ENCODE measurements at regions not wholly inside any gene's neighbourhood (a gene's known extent, or its start where the extent isn't known, plus 50 kb on each side); places are given as distances from the start of the nearest gene placed in this dataset.
"Not testable (repeated sequence)": the region's sequence is repeated elsewhere in the genome, so short reads cannot be mapped to it uniquely, and the experiment has no call there.

GRCh38 chr12:46537387-46537955, 164.9 kb upstream of the SLC38A2 start:
- Histone ChIP-seq H3K27me3 (no peaks in the 10 kb centered on the region), H3K9me3 (no peaks in the 10 kb centered on the region), H3K4me1 (no peaks in the 10 kb centered on the region; the same call in 1 of the 2 replicates), H3K4me3 (ENCODE audit: low read depth, low read length) (no peak overlapping the region), H3K36me3 (no peaks in the 10 kb centered on the region)
- no peak for DNase-seq
- TF ChIP-seq CTCF (IDR thresholded peaks at IDR 0.05; ENCODE audit: low read depth, low read length): no peak

- H3K27me3 ChIP-seq; H3K9me3 ChIP-seq; H3K4me1 ChIP-seq; H3K4me3 ChIP-seq (ENCODE audit: low read depth, low read length); DNase-seq; H3K36me3 ChIP-seq: not testable (repeated sequence)
These were observed 163.7 kb upstream of the SLC38A2 start for GRCh38 chr12:46536316-46536715.

- no peaks in the 10 kb centered on the region for H3K9me3 ChIP-seq
- no peak overlapping the region for H3K4me3 ChIP-seq (ENCODE audit: low read depth, low read length)
- H3K36me3 ChIP-seq: no peaks in the 10 kb centered on the region
- H3K27me3 ChIP-seq: no peaks in the 10 kb centered on the region
- no peak for TF ChIP-seq CTCF (IDR thresholded peaks at IDR 0.05; ENCODE audit: low read depth, low read length)
- no peak for DNase-seq
- no peaks in the 10 kb centered on the region; the same call in 1 of the 2 replicates for H3K4me1 ChIP-seq
These were observed 163.3 kb upstream of the SLC38A2 start for GRCh38 chr12:46535907-46536306.

- no peak for TF ChIP-seq CTCF (IDR thresholded peaks at IDR 0.05; ENCODE audit: low read depth, low read length)
- Histone ChIP-seq H3K4me1 (no peaks in the 10 kb centered on the region; the same call in 1 of the 2 replicates), H3K36me3 (no peaks in the 10 kb centered on the region), H3K9me3 (no peaks in the 10 kb centered on the region), H3K27me3 (no peaks in the 10 kb centered on the region), H3K4me3 (ENCODE audit: low read depth, low read length) (no peak overlapping the region)
- no peak for DNase-seq
These were observed 162.8 kb upstream of the SLC38A2 start for GRCh38 chr12:46535376-46535775.

GRCh38 chr12:46534327-46534840, 161.8 kb upstream of the SLC38A2 start:
- no peak for DNase-seq
- Histone ChIP-seq H3K27me3 (no peaks in the 10 kb centered on the region), H3K9me3 (no peaks in the 10 kb centered on the region), H3K36me3 (no peaks in the 10 kb centered on the region), H3K4me3 (ENCODE audit: low read depth, low read length) (no peak overlapping the region), H3K4me1 (no peaks in the 10 kb centered on the region; the same call in 1 of the 2 replicates)
- TF ChIP-seq CTCF (IDR thresholded peaks at IDR 0.05; ENCODE audit: low read depth, low read length): no peak

- H3K9me3 ChIP-seq: no peaks in the 10 kb centered on the region
- no peak overlapping the region for H3K4me3 ChIP-seq (ENCODE audit: low read depth, low read length)
- TF ChIP-seq CTCF (IDR thresholded peaks at IDR 0.05; ENCODE audit: low read depth, low read length): no peak
- no peaks in the 10 kb centered on the region; the same call in 1 of the 2 replicates for H3K4me1 ChIP-seq
- H3K27me3 ChIP-seq: no peaks in the 10 kb centered on the region
- H3K36me3 ChIP-seq: no peaks in the 10 kb centered on the region
- DNase-seq: no peak
These were observed 161.2 kb upstream of the SLC38A2 start for GRCh38 chr12:46533723-46534122.
